ENCODE measurements at regions not wholly inside any gene's neighbourhood (a gene's known extent, or its start where the extent isn't known, plus 50 kb on each side); places are given as distances from the start of the nearest gene placed in this dataset.

- Histone ChIP-seq H3K9me3 (ENCODE audit: control insufficient read depth in 1 of 2, insufficient read depth in 1 of 2, low read length in 2 of 2) (peaks cover 5 to 8% of the 10 kb centered on the region in 2 experiments), H3K27ac (ENCODE audit: low read depth in 1 of 2, low read length in 2 of 2) (no peak overlapping the region), H3K4me1 (ENCODE audit: insufficient read depth, low read length) (no peaks in the 10 kb centered on the region), H3K27me3 (ENCODE audit: control insufficient read depth in 1 of 2, insufficient read depth in 2 of 2, low read length in 2 of 2) (no peaks in the 10 kb centered on the region), H3K36me3 (ENCODE audit: insufficient read depth, low read length) (no peaks in the 10 kb centered on the region), H3K4me3 (ENCODE audit: low read length) (no peak overlapping the region)
- H3K36me3 Mint-ChIP-seq (ENCODE audit: low read depth): no peaks in the 10 kb centered on the region
- H3K27ac Mint-ChIP-seq: no peak overlapping the region
- H3K27me3 Mint-ChIP-seq: no peaks in the 10 kb centered on the region
- no peak for DNase-seq
- no peak for ATAC-seq (ENCODE audit: poor library complexity)
- no peak overlapping the region for H3K4me3 Mint-ChIP-seq
- CTCF ChIA-PET: no interaction called here
- H3K4me1 Mint-ChIP-seq (ENCODE audit: low read depth): no peaks in the 10 kb centered on the region
- POLR2A ChIA-PET: no interaction called here
- peaks cover 11% of the 10 kb centered on the region for H3K9me3 Mint-ChIP-seq
- intact Hi-C loops (cut with DNase I, micrococcal nuclease): no loop called here
- TF ChIP-seq CTCF (IDR thresholded peaks at IDR 0.05): no peak
Observed at GRCh38 chr13:63421123-63421522, 2005.5 kb upstream of the PCDH20 start.

GRCh38 chr13:63420685-63421084 lies 2005.0 kb upstream of the PCDH20 start:
- ChIA-PET CTCF (no interaction called here), POLR2A (no interaction called here)
- TF ChIP-seq CTCF (IDR thresholded peaks at IDR 0.05): no peak
- Histone ChIP-seq H3K4me1 (ENCODE audit: insufficient read depth, low read length) (no peaks in the 10 kb centered on the region), H3K9me3 (ENCODE audit: control insufficient read depth in 1 of 2, insufficient read depth in 1 of 2, low read length in 2 of 2) (peaks cover 5 to 8% of the 10 kb centered on the region in 2 experiments), H3K4me3 (ENCODE audit: low read length) (no peak overlapping the region), H3K27ac (ENCODE audit: low read depth in 1 of 2, low read length in 2 of 2) (no peak overlapping the region), H3K36me3 (ENCODE audit: insufficient read depth, low read length) (no peaks in the 10 kb centered on the region), H3K27me3 (ENCODE audit: control insufficient read depth in 1 of 2, insufficient read depth in 2 of 2, low read length in 2 of 2) (no peaks in the 10 kb centered on the region)
- ATAC-seq (ENCODE audit: poor library complexity) (no peak), DNase-seq (no peak)
- Mint-ChIP-seq H3K36me3 (ENCODE audit: low read depth) (no peaks in the 10 kb centered on the region), H3K27me3 (no peaks in the 10 kb centered on the region), H3K4me3 (no peak overlapping the region), H3K4me1 (ENCODE audit: low read depth) (no peaks in the 10 kb centered on the region), H3K9me3 (peaks cover 12% of the 10 kb centered on the region), H3K27ac (no peak overlapping the region)
- intact Hi-C loops (cut with DNase I, micrococcal nuclease): no loop called here

- no peaks in the 10 kb centered on the region for H3K4me1 ChIP-seq (ENCODE audit: insufficient read depth, low read length)
- ChIA-PET CTCF (no interaction called here), POLR2A (no interaction called here)
- H3K4me3 ChIP-seq (ENCODE audit: low read length): no peak overlapping the region
- no peaks in the 10 kb centered on the region for H3K4me1 Mint-ChIP-seq (ENCODE audit: low read depth)
- H3K36me3 ChIP-seq (ENCODE audit: insufficient read depth, low read length): no peaks in the 10 kb centered on the region
- peaks cover 9% of the 10 kb centered on the region for H3K9me3 Mint-ChIP-seq
- H3K4me3 Mint-ChIP-seq: no peak overlapping the region
- DNase-seq: no peak
- no peak overlapping the region for H3K27ac Mint-ChIP-seq
- peaks cover 0 to 3% of the 10 kb centered on the region in 2 experiments for H3K9me3 ChIP-seq (ENCODE audit: control insufficient read depth in 1 of 2, insufficient read depth in 1 of 2, low read length in 2 of 2)
- no peak for ATAC-seq (ENCODE audit: poor library complexity)
- intact Hi-C loops (cut with DNase I, micrococcal nuclease): no loop called here
- H3K27me3 ChIP-seq (ENCODE audit: control insufficient read depth in 1 of 2, insufficient read depth in 2 of 2, low read length in 2 of 2): no peaks in the 10 kb centered on the region
- H3K27me3 Mint-ChIP-seq: no peaks in the 10 kb centered on the region
- H3K36me3 Mint-ChIP-seq (ENCODE audit: low read depth): no peaks in the 10 kb centered on the region
- no peak overlapping the region for H3K27ac ChIP-seq (ENCODE audit: low read depth in 1 of 2, low read length in 2 of 2)
- no peak for TF ChIP-seq CTCF (IDR thresholded peaks at IDR 0.05)
Observed at GRCh38 chr13:63414247-63414646, 1998.6 kb upstream of the PCDH20 start.
